ENCODE measurements at regions not wholly inside any gene's neighbourhood (a gene's known extent, or its start where the extent isn't known, plus 50 kb on each side); places are given as distances from the start of the nearest gene placed in this dataset.

GRCh38 chr3:190721330-190721729 is 141.2 kb downstream of the GMNC start:
- DNase-seq, result no peak

- DNase-seq, result no peak
Measured at GRCh38 chr3:190718671-190719070, 143.8 kb downstream of the GMNC start.

GRCh38 chr3:190718097-190718496 is 144.4 kb downstream of the GMNC start:
- no peak for DNase-seq

- DNase-seq, result no peak
Measured at GRCh38 chr3:190716961-190717360, 145.5 kb downstream of the GMNC start.

GRCh38 chr3:190716211-190716610 is 146.3 kb downstream of the GMNC start:
- no peak for DNase-seq

GRCh38 chr3:190710723-190711122 is 151.8 kb downstream of the GMNC start:
- DNase-seq, result no peak

GRCh38 chr3:190709351-190709773 is 153.1 kb downstream of the GMNC start:
- no peak for DNase-seq
